HepG2 (cell line): ENCODE measurements at regions not wholly inside any gene's neighbourhood (a gene's known extent, or its start where the extent isn't known, plus 50 kb on each side); places are given as distances from the start of the nearest gene placed in this dataset.
"Not testable (repeated sequence)": the region's sequence is repeated elsewhere in the genome, so short reads cannot be mapped to it uniquely, and the experiment has no call there.

Source experiments
- ATAC-seq: fragments of 200-7000 bp; cut with Tn5 transposase; 3 replicates; pipeline ENCODE4 v1.9.1; 2020; ENCODE audit warnings: mild to moderate bottlenecking, moderate library complexity
- BruUV-seq: library from RNA; stranded (reverse); fragments of 400-500 nt; replicated peaks from 2 replicates; lab custom pipeline; 2021; lab: Mats Ljungman, UMichigan
- CTCF ChIA-PET: fragments of 300-600 bp; formaldehyde crosslinking; extraction: SDS; loops from one replicate; lab custom pipeline; 2021; ENCODE audit warnings: low total read pairs, inconsistent platforms, low intra/inter-chr PET ratio; lab: Yijun Ruan, JAX
- POLR2A ChIA-PET: fragments of 350-600 bp; sonication (Branson Sonifier 250); formaldehyde crosslinking; loops from one replicate; lab custom pipeline; 2020; ENCODE audit warnings: antibody characterized with exemption, inconsistent platforms; lab: Yijun Ruan, JAX
- DNase-seq: peaks from one replicate; pipeline ENCODE4 v3.0.0-alpha.2; 2015; ENCODE audit warnings: low spot score
- FAIRE-seq: peaks from 3 replicates; lab custom pipeline; 2011; peaks lifted over from hg19 to GRCh38; lab: Jason Lieb, UNC
- H2AFZ ChIP-seq: one replicate; pipeline ENCODE4 v1.6.1; 2011; ENCODE audit warnings: low read length, inconsistent platforms
- H3K27ac ChIP-seq: fragments of 300-600 bp; 3 replicates; pipeline ENCODE4 v1.8.0; 2011; ENCODE audit warnings: mixed run types, mild to moderate bottlenecking, mixed read lengths, low read length, inconsistent platforms; ENCODE audit not compliant: insufficient read depth; ENCODE audit errors: extremely low read length
- H3K27me3 ChIP-seq, 2 experiments: fragments of 200-600 bp in 1 of 2; 2 replicates in 1 of 2; 3 replicates in 1 of 2; pipeline versions ENCODE4 v1.6.0 to v1.8.0; 2011; ENCODE audit warnings: low read length in 2 of 2, mild to moderate bottlenecking in 2 of 2, moderate library complexity in 2 of 2, inconsistent platforms in 1 of 2; ENCODE audit not compliant: insufficient read depth in 2 of 2, control insufficient read depth in 1 of 2
- H3K36me3 ChIP-seq, 2 experiments: fragments of 200-600 bp in 1 of 2; replicated peaks in 1 of 2; 2 replicates in 1 of 2; 3 replicates in 1 of 2; pipeline versions ENCODE4 v1.5.1 to v1.8.0; 2011; ENCODE audit warnings: low read length in 2 of 2, inconsistent platforms in 1 of 2; ENCODE audit not compliant: insufficient read depth in 2 of 2, control insufficient read depth in 1 of 2
- H3K4me1 ChIP-seq: 2 replicates; pipeline ENCODE4 v1.5.1; 2012; ENCODE audit warnings: low read length, inconsistent platforms; ENCODE audit not compliant: insufficient read depth
- H3K4me2 ChIP-seq: 2 replicates; pipeline ENCODE4 v1.6.0; 2011; ENCODE audit warnings: low read depth, low read length, inconsistent platforms
- H3K4me3 ChIP-seq, 3 experiments: fragments of 200-600 bp in 1 of 3; sonication (generic), shearing (Covaris generic) in 1 of 3; replicated peaks in 1 of 3; 2 replicates each; pipeline ENCODE4 v1.5.1; 2011 to 2016; ENCODE audit warnings: low read length in 3 of 3, inconsistent platforms in 2 of 3, low read depth in 2 of 3, mild to moderate bottlenecking in 2 of 3, control low read depth in 1 of 3, mixed read lengths in 1 of 3; ENCODE audit not compliant: insufficient read depth in 1 of 3
- H3K79me2 ChIP-seq: one replicate; pipeline ENCODE4 v1.6.1; 2011; ENCODE audit warnings: low read length, inconsistent platforms; ENCODE audit not compliant: insufficient read depth
- H3K9ac ChIP-seq: 2 replicates; pipeline ENCODE4 v1.6.0; 2011; ENCODE audit warnings: mild to moderate bottlenecking, low read depth, low read length, inconsistent platforms; ENCODE audit not compliant: insufficient read depth
- H3K9me3 ChIP-seq: 2 replicates; pipeline ENCODE4 v1.5.1; 2012; ENCODE audit warnings: mild to moderate bottlenecking, low read length
- H4K20me1 ChIP-seq: 2 replicates; pipeline ENCODE4 v1.6.0; 2011; ENCODE audit warnings: inconsistent platforms, mild to moderate bottlenecking, low read length, moderate library complexity; ENCODE audit not compliant: insufficient read depth
- CCDC6 ChIP-seq: sonication (generic); formaldehyde crosslinking; IDR thresholded peaks from 2 replicates; pipeline ENCODE4 v1.8.1; 2022; ENCODE audit warnings: mild to moderate bottlenecking, missing genetic modification reagents, moderate library complexity
- MIXL1 ChIP-seq: IDR thresholded peaks from 2 replicates; pipeline ENCODE4 v1.6.1; 2016
- SSRP1 ChIP-seq: IDR thresholded peaks from 2 replicates; pipeline ENCODE4 v1.6.1; 2016; ENCODE audit warnings: control low read depth
- ZNF572 ChIP-seq: sonication (generic); formaldehyde crosslinking; IDR thresholded peaks from 2 replicates; pipeline ENCODE4 v1.5.1; 2020; ENCODE audit warnings: mild to moderate bottlenecking, missing genetic modification reagents
- WGBS: methylation state at CpG from one replicate; pipeline ENCODE4 v1.1.6; 2017; ENCODE audit warnings: low lambda C conversion rate; 5-methylcytosine and 5-hydroxymethylcytosine counted together
- in situ Hi-C: cut with HindIII; loops from 2 replicates; pipeline ENCODE4 v1.10.0; 2017; ENCODE audit warnings: low pct_unique_long_range_greater_than_20kb; ENCODE audit not compliant: extremely low pct_ligation_motif_present
- intact Hi-C: fragments of 100-400 bp; cut with micrococcal nuclease; formaldehyde crosslinking; loops from one replicate; pipeline ENCODE4 v1.10.0; 2022; ENCODE audit not compliant: unreplicated experiment
- TF ChIP-seq, protein P1 (sequence below): sonication (generic); formaldehyde crosslinking; IDR thresholded peaks from 2 replicates; pipeline ENCODE4 v1.5.0; 2020; ENCODE audit warnings: mild to moderate bottlenecking, low read depth, missing genetic modification reagents, borderline replicate concordance
- TF ChIP-seq, protein P2 (sequence below): sonication (generic); formaldehyde crosslinking; IDR thresholded peaks from 2 replicates; pipeline ENCODE4 v1.4.0; 2020; ENCODE audit warnings: missing genetic modification reagents
- TF ChIP-seq, protein P3 (sequence below): sonication (generic); formaldehyde crosslinking; IDR thresholded peaks from 2 replicates; pipeline ENCODE4; 2020; ENCODE audit warnings: missing genetic modification reagents, mild to moderate bottlenecking, borderline replicate concordance

DNA sequence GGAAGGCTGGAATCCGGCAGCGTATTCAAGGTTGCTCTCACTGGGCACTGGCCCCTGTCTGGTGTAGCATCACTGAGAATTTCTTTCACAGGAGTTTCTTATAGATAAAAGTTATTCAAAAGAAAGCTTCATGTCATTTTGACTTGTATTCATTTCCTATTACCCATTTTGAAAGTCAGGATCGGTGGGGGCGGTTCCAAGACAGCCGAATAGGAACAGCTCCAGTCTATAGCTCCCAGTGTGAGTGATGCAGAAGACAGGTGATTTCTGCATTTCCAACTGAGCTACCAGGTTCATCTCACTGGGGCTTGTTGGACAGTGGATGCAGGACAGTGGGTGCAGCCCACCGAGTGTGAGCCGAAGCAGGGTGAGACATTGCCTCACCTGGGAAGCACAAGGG lies 51.5 kb upstream of the CDC42EP3 start:
- BruUV-seq, H3K27ac ChIP-seq, H3K36me3 ChIP-seq, H3K4me1 ChIP-seq, H3K27me3 ChIP-seq, H4K20me1 ChIP-seq, H3K4me3 ChIP-seq, POLR2A ChIA-PET, H3K4me2 ChIP-seq, H3K9me3 ChIP-seq, CTCF ChIA-PET, H2AFZ ChIP-seq, FAIRE-seq, intact Hi-C loops, H3K79me2 ChIP-seq, H3K9ac ChIP-seq, in situ Hi-C loops, DNase-seq, ATAC-seq: not testable (repeated sequence)
- WGBS, result 80% methylated on average over 5 of the region's 7 CpGs

DNA sequence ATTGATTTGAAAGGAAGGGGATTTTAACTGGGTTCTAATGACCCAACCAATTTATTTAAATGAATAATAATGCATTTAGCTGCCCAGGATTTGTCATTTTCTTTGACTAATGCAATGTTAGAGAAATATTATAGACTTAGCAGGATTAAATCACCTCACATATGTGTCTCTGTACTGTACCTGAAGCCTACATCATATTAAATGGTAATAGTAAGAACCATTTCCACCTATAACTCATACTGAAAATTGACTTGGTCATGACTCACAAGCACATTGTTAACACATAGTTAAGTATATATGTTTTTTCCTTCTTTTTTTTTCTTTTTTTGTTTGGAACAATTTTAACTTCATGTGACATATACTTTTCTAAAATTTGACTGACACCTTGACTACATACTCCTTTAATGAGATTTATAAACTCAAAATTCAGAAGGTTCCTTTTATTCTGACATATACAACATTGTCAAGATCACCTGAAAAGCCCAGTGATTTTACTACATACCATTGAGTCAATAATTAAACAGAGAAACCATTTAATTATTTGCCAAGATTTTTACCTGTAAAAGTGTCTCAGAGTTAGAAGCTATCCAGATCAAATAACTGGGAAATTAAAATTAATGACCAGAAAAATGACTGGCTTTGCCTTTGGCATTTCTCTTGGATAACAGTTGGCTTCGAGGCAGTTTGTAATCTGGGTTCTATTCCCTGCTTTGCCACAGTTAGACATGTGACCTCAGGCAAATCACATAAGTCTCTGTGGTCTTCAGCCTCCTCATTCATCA lies 58.8 kb upstream of the CDC42EP3 start:
- ChIA-PET CTCF (no interaction called here), POLR2A (no interaction called here)
- no peaks in the 10 kb centered on the region for H3K79me2 ChIP-seq
- no peak overlapping the region for H2AFZ ChIP-seq
- DNase-seq (no peak), FAIRE-seq (no peak), ATAC-seq (no peak)
- H3K36me3 ChIP-seq, result no peaks in the 10 kb centered on the region
- BruUV-seq, result no TSS peak
- no peaks in the 10 kb centered on the region for H3K9me3 ChIP-seq
- no peak overlapping the region for H3K9ac ChIP-seq
- H4K20me1 ChIP-seq, result no peaks in the 10 kb centered on the region
- H3K4me2 ChIP-seq, result no peak overlapping the region
- WGBS, result 0% methylated on average over 1 of the region's 1 CpG
- in situ Hi-C loops (no loop called here), intact Hi-C loops (no loop called here)
- no peaks in the 10 kb centered on the region for H3K4me1 ChIP-seq
- no peak overlapping the region for H3K27ac ChIP-seq
- no peak overlapping the region for H3K4me3 ChIP-seq
- no peaks in the 10 kb centered on the region; a peak in 1 of 5 replicates for H3K27me3 ChIP-seq
- TF ChIP-seq, protein P1, sequence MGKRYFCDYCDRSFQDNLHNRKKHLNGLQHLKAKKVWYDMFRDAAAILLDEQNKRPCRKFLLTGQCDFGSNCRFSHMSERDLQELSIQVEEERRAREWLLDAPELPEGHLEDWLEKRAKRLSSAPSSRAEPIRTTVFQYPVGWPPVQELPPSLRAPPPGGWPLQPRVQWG, result no peak
- TF ChIP-seq SSRP1 (no peak), CCDC6 (CRISPR knock-in tag) (no peak), ZNF572 (CRISPR knock-in tag) (no peak), MIXL1 (CRISPR knock-in tag) (no peak)
- TF ChIP-seq, protein P2, sequence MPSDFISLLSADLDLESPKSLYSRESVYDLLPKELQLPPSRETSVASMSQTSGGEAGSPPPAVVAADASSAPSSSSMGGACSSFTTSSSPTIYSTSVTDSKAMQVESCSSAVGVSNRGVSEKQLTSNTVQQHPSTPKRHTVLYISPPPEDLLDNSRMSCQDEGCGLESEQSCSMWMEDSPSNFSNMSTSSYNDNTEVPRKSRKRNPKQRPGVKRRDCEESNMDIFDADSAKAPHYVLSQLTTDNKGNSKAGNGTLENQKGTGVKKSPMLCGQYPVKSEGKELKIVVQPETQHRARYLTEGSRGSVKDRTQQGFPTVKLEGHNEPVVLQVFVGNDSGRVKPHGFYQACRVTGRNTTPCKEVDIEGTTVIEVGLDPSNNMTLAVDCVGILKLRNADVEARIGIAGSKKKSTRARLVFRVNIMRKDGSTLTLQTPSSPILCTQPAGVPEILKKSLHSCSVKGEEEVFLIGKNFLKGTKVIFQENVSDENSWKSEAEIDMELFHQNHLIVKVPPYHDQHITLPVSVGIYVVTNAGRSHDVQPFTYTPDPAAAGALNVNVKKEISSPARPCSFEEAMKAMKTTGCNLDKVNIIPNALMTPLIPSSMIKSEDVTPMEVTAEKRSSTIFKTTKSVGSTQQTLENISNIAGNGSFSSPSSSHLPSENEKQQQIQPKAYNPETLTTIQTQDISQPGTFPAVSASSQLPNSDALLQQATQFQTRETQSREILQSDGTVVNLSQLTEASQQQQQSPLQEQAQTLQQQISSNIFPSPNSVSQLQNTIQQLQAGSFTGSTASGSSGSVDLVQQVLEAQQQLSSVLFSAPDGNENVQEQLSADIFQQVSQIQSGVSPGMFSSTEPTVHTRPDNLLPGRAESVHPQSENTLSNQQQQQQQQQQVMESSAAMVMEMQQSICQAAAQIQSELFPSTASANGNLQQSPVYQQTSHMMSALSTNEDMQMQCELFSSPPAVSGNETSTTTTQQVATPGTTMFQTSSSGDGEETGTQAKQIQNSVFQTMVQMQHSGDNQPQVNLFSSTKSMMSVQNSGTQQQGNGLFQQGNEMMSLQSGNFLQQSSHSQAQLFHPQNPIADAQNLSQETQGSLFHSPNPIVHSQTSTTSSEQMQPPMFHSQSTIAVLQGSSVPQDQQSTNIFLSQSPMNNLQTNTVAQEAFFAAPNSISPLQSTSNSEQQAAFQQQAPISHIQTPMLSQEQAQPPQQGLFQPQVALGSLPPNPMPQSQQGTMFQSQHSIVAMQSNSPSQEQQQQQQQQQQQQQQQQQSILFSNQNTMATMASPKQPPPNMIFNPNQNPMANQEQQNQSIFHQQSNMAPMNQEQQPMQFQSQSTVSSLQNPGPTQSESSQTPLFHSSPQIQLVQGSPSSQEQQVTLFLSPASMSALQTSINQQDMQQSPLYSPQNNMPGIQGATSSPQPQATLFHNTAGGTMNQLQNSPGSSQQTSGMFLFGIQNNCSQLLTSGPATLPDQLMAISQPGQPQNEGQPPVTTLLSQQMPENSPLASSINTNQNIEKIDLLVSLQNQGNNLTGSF, result no peak
- TF ChIP-seq, protein P3, sequence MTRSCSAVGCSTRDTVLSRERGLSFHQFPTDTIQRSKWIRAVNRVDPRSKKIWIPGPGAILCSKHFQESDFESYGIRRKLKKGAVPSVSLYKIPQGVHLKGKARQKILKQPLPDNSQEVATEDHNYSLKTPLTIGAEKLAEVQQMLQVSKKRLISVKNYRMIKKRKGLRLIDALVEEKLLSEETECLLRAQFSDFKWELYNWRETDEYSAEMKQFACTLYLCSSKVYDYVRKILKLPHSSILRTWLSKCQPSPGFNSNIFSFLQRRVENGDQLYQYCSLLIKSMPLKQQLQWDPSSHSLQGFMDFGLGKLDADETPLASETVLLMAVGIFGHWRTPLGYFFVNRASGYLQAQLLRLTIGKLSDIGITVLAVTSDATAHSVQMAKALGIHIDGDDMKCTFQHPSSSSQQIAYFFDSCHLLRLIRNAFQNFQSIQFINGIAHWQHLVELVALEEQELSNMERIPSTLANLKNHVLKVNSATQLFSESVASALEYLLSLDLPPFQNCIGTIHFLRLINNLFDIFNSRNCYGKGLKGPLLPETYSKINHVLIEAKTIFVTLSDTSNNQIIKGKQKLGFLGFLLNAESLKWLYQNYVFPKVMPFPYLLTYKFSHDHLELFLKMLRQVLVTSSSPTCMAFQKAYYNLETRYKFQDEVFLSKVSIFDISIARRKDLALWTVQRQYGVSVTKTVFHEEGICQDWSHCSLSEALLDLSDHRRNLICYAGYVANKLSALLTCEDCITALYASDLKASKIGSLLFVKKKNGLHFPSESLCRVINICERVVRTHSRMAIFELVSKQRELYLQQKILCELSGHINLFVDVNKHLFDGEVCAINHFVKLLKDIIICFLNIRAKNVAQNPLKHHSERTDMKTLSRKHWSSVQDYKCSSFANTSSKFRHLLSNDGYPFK, result no peak
